ENCODE measurements at regions not wholly inside any gene's neighbourhood (a gene's known extent, or its start where the extent isn't known, plus 50 kb on each side); places are given as distances from the start of the nearest gene placed in this dataset.

- TF ChIP-seq ZSCAN25 (CRISPR knock-in tag; IDR thresholded peaks at IDR 0.05) (no peak), RAD21 (CRISPR knock-in tag; IDR thresholded peaks at IDR 0.05) (no peak), NFRKB (IDR thresholded peaks at IDR 0.05) (no peak), ZNF879 (CRISPR knock-in tag; IDR thresholded peaks at IDR 0.05) (no peak), FOXJ3 (CRISPR knock-in tag; IDR thresholded peaks at IDR 0.05; ENCODE audit: borderline replicate concordance) (no peak), ZKSCAN5 (CRISPR knock-in tag; IDR thresholded peaks at IDR 0.05) (no peak), ZNF335 (CRISPR knock-in tag; IDR thresholded peaks at IDR 0.05) (no peak), MAZ (IDR thresholded peaks at IDR 0.05; ENCODE audit: borderline replicate concordance, low read depth, low read length) (no peak), MAZ (CRISPR knock-in tag; IDR thresholded peaks at IDR 0.05; ENCODE audit: low read depth) (no peak), SIN3A (IDR thresholded peaks at IDR 0.05; ENCODE audit: borderline replicate concordance, low read depth, low read length) (no peak), SP140L (CRISPR knock-in tag; IDR thresholded peaks at IDR 0.05; ENCODE audit: borderline replicate concordance) (no peak), ZC3H13 (CRISPR knock-in tag; IDR thresholded peaks at IDR 0.05) (no peak)
Measured at GRCh38 chr3:102112704-102113230, 263.5 kb downstream of the NFKBIZ start.
